ENCODE measurements at regions not wholly inside any gene's neighbourhood (a gene's known extent, or its start where the extent isn't known, plus 50 kb on each side); places are given as distances from the start of the nearest gene placed in this dataset.

DNA sequence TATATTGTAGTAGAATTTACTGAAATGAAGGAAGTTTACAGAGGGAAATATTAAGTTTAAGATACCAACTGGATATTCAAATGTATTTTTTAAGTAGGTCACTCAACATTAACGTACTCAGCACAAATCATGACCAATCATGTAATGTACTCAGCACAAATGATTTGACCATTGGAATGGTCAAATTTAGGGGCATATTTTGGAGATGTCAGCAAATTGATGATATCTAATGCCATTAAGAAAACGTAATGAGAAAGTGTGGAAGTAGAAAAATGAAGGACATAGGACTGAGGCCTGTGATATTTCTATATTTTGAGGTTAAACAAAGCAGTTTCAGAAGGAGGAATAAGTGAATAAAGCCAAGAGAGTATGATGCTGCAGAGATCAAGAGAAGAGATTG lies 334.8 kb downstream of the KIF2B start:
- TF ChIP-seq CTCF (CRISPR knock-in tag; IDR thresholded peaks at IDR 0.05) = no peak
- TF ChIP-seq MTERF4 (CRISPR knock-in tag; IDR thresholded peaks at IDR 0.05) = no peak
- no peak for TF ChIP-seq YEATS4 (CRISPR knock-in tag; IDR thresholded peaks at IDR 0.05; ENCODE audit: borderline replicate concordance)
- no peak for TF ChIP-seq CBX2 (IDR thresholded peaks at IDR 0.05; ENCODE audit: low read depth, low read length)
- no peak for TF ChIP-seq CBX2 (CRISPR knock-in tag; IDR thresholded peaks at IDR 0.05; ENCODE audit: low read depth)
- TF ChIP-seq, protein P1, sequence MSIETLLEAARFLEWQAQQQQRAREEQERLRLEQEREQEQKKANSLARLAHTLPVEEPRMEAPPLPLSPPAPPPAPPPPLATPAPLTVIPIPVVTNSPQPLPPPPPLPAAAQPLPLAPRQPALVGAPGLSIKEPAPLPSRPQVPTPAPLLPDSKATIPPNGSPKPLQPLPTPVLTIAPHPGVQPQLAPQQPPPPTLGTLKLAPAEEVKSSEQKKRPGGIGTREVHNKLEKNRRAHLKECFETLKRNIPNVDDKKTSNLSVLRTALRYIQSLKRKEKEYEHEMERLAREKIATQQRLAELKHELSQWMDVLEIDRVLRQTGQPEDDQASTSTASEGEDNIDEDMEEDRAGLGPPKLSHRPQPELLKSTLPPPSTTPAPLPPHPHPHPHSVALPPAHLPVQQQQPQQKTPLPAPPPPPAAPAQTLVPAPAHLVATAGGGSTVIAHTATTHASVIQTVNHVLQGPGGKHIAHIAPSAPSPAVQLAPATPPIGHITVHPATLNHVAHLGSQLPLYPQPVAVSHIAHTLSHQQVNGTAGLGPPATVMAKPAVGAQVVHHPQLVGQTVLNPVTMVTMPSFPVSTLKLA (IDR thresholded peaks at IDR 0.05) = no peak
- TF ChIP-seq ZNF275 (CRISPR knock-in tag; IDR thresholded peaks at IDR 0.05; ENCODE audit: borderline replicate concordance) = no peak
- no peak for TF ChIP-seq HDAC2 (CRISPR knock-in tag; IDR thresholded peaks at IDR 0.05)
- TF ChIP-seq HNRNPK (IDR thresholded peaks at IDR 0.05; ENCODE audit: low read depth, low read length, poor library complexity, severe bottlenecking) = no peak
- no peak for TF ChIP-seq EZH2 (conservative IDR thresholded peaks at IDR 0.05; ENCODE audit: low read depth, low read length)
- no peak for TF ChIP-seq ZFP41 (CRISPR knock-in tag; IDR thresholded peaks at IDR 0.05; ENCODE audit: borderline replicate concordance)
- TF ChIP-seq, protein P2, sequence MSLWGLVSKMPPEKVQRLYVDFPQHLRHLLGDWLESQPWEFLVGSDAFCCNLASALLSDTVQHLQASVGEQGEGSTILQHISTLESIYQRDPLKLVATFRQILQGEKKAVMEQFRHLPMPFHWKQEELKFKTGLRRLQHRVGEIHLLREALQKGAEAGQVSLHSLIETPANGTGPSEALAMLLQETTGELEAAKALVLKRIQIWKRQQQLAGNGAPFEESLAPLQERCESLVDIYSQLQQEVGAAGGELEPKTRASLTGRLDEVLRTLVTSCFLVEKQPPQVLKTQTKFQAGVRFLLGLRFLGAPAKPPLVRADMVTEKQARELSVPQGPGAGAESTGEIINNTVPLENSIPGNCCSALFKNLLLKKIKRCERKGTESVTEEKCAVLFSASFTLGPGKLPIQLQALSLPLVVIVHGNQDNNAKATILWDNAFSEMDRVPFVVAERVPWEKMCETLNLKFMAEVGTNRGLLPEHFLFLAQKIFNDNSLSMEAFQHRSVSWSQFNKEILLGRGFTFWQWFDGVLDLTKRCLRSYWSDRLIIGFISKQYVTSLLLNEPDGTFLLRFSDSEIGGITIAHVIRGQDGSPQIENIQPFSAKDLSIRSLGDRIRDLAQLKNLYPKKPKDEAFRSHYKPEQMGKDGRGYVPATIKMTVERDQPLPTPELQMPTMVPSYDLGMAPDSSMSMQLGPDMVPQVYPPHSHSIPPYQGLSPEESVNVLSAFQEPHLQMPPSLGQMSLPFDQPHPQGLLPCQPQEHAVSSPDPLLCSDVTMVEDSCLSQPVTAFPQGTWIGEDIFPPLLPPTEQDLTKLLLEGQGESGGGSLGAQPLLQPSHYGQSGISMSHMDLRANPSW (CRISPR knock-in tag; IDR thresholded peaks at IDR 0.05; ENCODE audit: borderline replicate concordance) = no peak
- TF ChIP-seq KDM6A (CRISPR knock-in tag; IDR thresholded peaks at IDR 0.05; ENCODE audit: low read depth) = no peak
